Upper lobe of left lung (tissue), 4 donors: ENCODE measurements at regions not wholly inside any gene's neighbourhood (a gene's known extent, or its start where the extent isn't known, plus 50 kb on each side); places are given as distances from the start of the nearest gene placed in this dataset.

Experiments
- CTCF ChIP-seq, 6 experiments: fragments of 450-650 bp in 4 of 6; fragments of 200-600 bp in 2 of 6; sonication (generic) in 2 of 6; IDR thresholded peaks; one replicate each; pipeline ENCODE4 v1.5.1; 2016 to 2019; ENCODE audit warnings: antibody characterized with exemption in 6 of 6
- POLR2AphosphoS5 ChIP-seq, 2 donors: sonication (generic); formaldehyde crosslinking; IDR thresholded peaks; one replicate each; pipeline ENCODE4 v1.5.1; 2017; ENCODE audit warnings: antibody characterized with exemption in 2 of 2

- TF ChIP-seq CTCF (IDR thresholded peaks at IDR 0.05) (no peak), POLR2AphosphoS5 (IDR thresholded peaks at IDR 0.05) (no peak)
These were observed 376.6 kb upstream of the TUSC1 start for GRCh38 chr9:26054600-26055520.
